MM.1S (cell line): ENCODE measurements at regions not wholly inside any gene's neighbourhood (a gene's known extent, or its start where the extent isn't known, plus 50 kb on each side); places are given as distances from the start of the nearest gene placed in this dataset.

ENCODE experiments used
- DNase-seq: peaks from one replicate; pipeline ENCODE4 v3.0.0-alpha.2; 2015
- H2AFZ ChIP-seq: fragments of 300-600 bp; sonication (generic); 2 replicates; pipeline ENCODE4 v1.6.0; 2016; ENCODE audit warnings: antibody characterized with exemption, low read length
- H3F3A ChIP-seq: fragments of 300-600 bp; sonication (generic); 2 replicates; pipeline ENCODE4 v1.6.1; 2016; ENCODE audit warnings: mild to moderate bottlenecking, antibody characterized with exemption, low read length, moderate library complexity, mixed read lengths; ENCODE audit not compliant: insufficient read depth
- H3K27ac ChIP-seq: fragments of 300-600 bp; sonication (generic); 2 replicates; pipeline ENCODE4 v1.5.1; 2016; ENCODE audit warnings: mild to moderate bottlenecking, low read length
- H3K27me3 ChIP-seq: fragments of 300-600 bp; sonication (generic); replicated peaks from 2 replicates; pipeline ENCODE4 v1.6.0; 2016; ENCODE audit warnings: low read length; ENCODE audit not compliant: insufficient read depth
- H3K36me3 ChIP-seq: fragments of 300-600 bp; sonication (generic); replicated peaks from 2 replicates; pipeline ENCODE4 v1.6.1; 2016; ENCODE audit warnings: mild to moderate bottlenecking, low read length, mixed read lengths; ENCODE audit not compliant: insufficient read depth
- H3K4me1 ChIP-seq: fragments of 300-600 bp; sonication (generic); 2 replicates; pipeline ENCODE4 v1.6.1; 2016; ENCODE audit warnings: low read length, mixed read lengths
- H3K4me2 ChIP-seq: fragments of 300-600 bp; sonication (generic); 2 replicates; pipeline ENCODE4 v1.6.0; 2016; ENCODE audit warnings: low read depth, low read length
- H3K4me3 ChIP-seq: fragments of 300-600 bp; sonication (generic); 2 replicates; pipeline ENCODE4 v1.5.1; 2016; ENCODE audit warnings: low read length, mixed read lengths
- H3K79me2 ChIP-seq: fragments of 300-600 bp; sonication (generic); 2 replicates; pipeline ENCODE4 v1.6.1; 2016; ENCODE audit warnings: mixed run types, low read length, mixed read lengths
- H3K9ac ChIP-seq: fragments of 300-600 bp; sonication (generic); 2 replicates; pipeline ENCODE4 v1.6.1; 2016; ENCODE audit warnings: low read length, mixed read lengths
- H3K9me2 ChIP-seq: fragments of 300-600 bp; sonication (generic); replicated peaks from 2 replicates; pipeline ENCODE4 v1.6.1; 2016; ENCODE audit warnings: mild to moderate bottlenecking, low read length, mixed read lengths; ENCODE audit not compliant: insufficient read depth
- H3K9me3 ChIP-seq: fragments of 300-600 bp; sonication (generic); replicated peaks from 2 replicates; pipeline ENCODE4 v1.6.1; 2016; ENCODE audit warnings: mild to moderate bottlenecking, low read length, mixed read lengths; ENCODE audit not compliant: insufficient read depth
- H4K20me1 ChIP-seq: fragments of 300-600 bp; sonication (generic); 2 replicates; pipeline ENCODE4 v1.6.1; 2016; ENCODE audit warnings: mild to moderate bottlenecking, low read length, moderate library complexity, mixed read lengths; ENCODE audit not compliant: insufficient read depth
- CTCF ChIP-seq: fragments of 300-600 bp; sonication (generic); IDR thresholded peaks from 2 replicates; pipeline ENCODE4 v1.5.1; 2016; ENCODE audit warnings: antibody characterized with exemption, low read length, mixed read lengths
- EZH2 ChIP-seq: fragments of 300-600 bp; sonication (generic); optimal IDR thresholded peaks from 2 replicates; pipeline ENCODE3; 2017; ENCODE audit warnings: low read depth, mild to moderate bottlenecking, antibody characterized with exemption, low read length, mixed read lengths
- EZH2phosphoT487 ChIP-seq: fragments of 300-600 bp; sonication (generic); IDR thresholded peaks from 2 replicates; pipeline ENCODE4 v1.6.1; 2018; ENCODE audit warnings: antibody characterized with exemption, low read length

GRCh38 chr7:85716353-85716752, 529.5 kb upstream of the SEMA3D start:
- Histone ChIP-seq H3K4me3 (no peak overlapping the region), H3K9me2 (no peaks in the 10 kb centered on the region), H3K79me2 (no peaks in the 10 kb centered on the region), H3F3A (no peaks in the 10 kb centered on the region), H3K4me1 (no peaks in the 10 kb centered on the region), H3K9ac (no peak overlapping the region), H3K36me3 (no peaks in the 10 kb centered on the region), H4K20me1 (no peaks in the 10 kb centered on the region), H2AFZ (no peak overlapping the region), H3K4me2 (no peak overlapping the region), H3K27me3 (no peaks in the 10 kb centered on the region), H3K9me3 (no peaks in the 10 kb centered on the region), H3K27ac (no peak overlapping the region)
- no peak for DNase-seq
- TF ChIP-seq EZH2 (no peak), EZH2phosphoT487 (no peak), CTCF (no peak)

- no peak overlapping the region for H3K4me2 ChIP-seq
- TF ChIP-seq EZH2: no peak
- no peak overlapping the region for H3K9ac ChIP-seq
- no peak overlapping the region for H2AFZ ChIP-seq
- H3K27ac ChIP-seq: no peak overlapping the region
- H3K79me2 ChIP-seq: no peaks in the 10 kb centered on the region
- H3K4me3 ChIP-seq: no peak overlapping the region
- H4K20me1 ChIP-seq: no peaks in the 10 kb centered on the region
- no peaks in the 10 kb centered on the region for H3K27me3 ChIP-seq
- no peaks in the 10 kb centered on the region for H3F3A ChIP-seq
- DNase-seq: no peak
- no peaks in the 10 kb centered on the region for H3K4me1 ChIP-seq
- H3K36me3 ChIP-seq: no peaks in the 10 kb centered on the region
- H3K9me3 ChIP-seq: no peaks in the 10 kb centered on the region
- no peaks in the 10 kb centered on the region for H3K9me2 ChIP-seq
Observed at GRCh38 chr7:85714951-85715350, 528.1 kb upstream of the SEMA3D start.

GRCh38 chr7:85714043-85714578, 527.3 kb upstream of the SEMA3D start:
- DNase-seq: no peak
- no peaks in the 10 kb centered on the region for H3K9me2 ChIP-seq
- no peaks in the 10 kb centered on the region for H4K20me1 ChIP-seq
- no peak overlapping the region for H3K4me2 ChIP-seq
- H3K4me3 ChIP-seq: no peak overlapping the region
- no peaks in the 10 kb centered on the region for H3K9me3 ChIP-seq
- no peaks in the 10 kb centered on the region for H3F3A ChIP-seq
- no peaks in the 10 kb centered on the region for H3K4me1 ChIP-seq
- TF ChIP-seq CTCF (no peak), EZH2 (no peak), EZH2phosphoT487 (no peak)
- H3K27ac ChIP-seq: no peak overlapping the region
- no peaks in the 10 kb centered on the region for H3K36me3 ChIP-seq
- H3K79me2 ChIP-seq: no peaks in the 10 kb centered on the region
- no peak overlapping the region for H2AFZ ChIP-seq
- no peaks in the 10 kb centered on the region for H3K27me3 ChIP-seq
- no peak overlapping the region for H3K9ac ChIP-seq

GRCh38 chr7:85713171-85713570, 526.3 kb upstream of the SEMA3D start:
- Histone ChIP-seq H4K20me1 (no peaks in the 10 kb centered on the region), H3K36me3 (no peaks in the 10 kb centered on the region), H3K79me2 (no peaks in the 10 kb centered on the region), H3K4me1 (no peaks in the 10 kb centered on the region), H3K9me3 (no peaks in the 10 kb centered on the region), H2AFZ (no peak overlapping the region), H3K27ac (no peak overlapping the region), H3K4me3 (no peak overlapping the region), H3K9me2 (no peaks in the 10 kb centered on the region), H3K4me2 (no peak overlapping the region), H3K9ac (no peak overlapping the region), H3K27me3 (no peaks in the 10 kb centered on the region), H3F3A (no peaks in the 10 kb centered on the region)
- DNase-seq: no peak
- TF ChIP-seq CTCF: no peak
- no peak for TF ChIP-seq EZH2
- no peak for TF ChIP-seq EZH2phosphoT487
